ENCODE measurements at regions not wholly inside any gene's neighbourhood (a gene's known extent, or its start where the extent isn't known, plus 50 kb on each side); places are given as distances from the start of the nearest gene placed in this dataset.

DNA sequence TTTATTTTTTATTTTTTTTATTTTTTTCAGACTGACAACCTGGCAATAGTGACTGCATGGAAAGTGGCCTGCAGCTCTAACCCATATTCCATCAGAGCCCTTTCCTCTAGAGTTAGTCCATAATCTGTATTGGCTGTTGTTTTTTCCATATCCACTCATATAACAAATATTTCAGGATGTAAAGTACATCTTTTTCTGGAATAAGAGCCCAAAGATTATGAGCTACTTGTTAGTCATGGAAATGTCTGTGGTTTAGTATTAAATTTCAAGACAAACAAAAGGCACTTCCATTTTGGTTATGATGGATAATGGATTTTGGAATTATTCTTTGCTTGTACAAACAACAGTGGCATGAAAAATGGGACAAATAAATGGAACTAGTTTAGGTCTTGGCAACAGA, 296.0 kb upstream of the HS3ST1 start:
- H3K4me2 ChIP-seq, result no peak overlapping the region
- no peak overlapping the region for H3K27ac ChIP-seq
- FAIRE-seq (no peak), ATAC-seq (no peak), DNase-seq (ENCODE audit: low read depth in 1 of 2, low spot score in 1 of 2) (no peak)
- H3K9me3 ChIP-seq, result no peaks in the 10 kb centered on the region
- H3K4me1 ChIP-seq, result no peaks in the 10 kb centered on the region
- no peak for TF ChIP-seq JUN (IDR thresholded peaks at IDR 0.05)
- TF ChIP-seq, protein P1, sequence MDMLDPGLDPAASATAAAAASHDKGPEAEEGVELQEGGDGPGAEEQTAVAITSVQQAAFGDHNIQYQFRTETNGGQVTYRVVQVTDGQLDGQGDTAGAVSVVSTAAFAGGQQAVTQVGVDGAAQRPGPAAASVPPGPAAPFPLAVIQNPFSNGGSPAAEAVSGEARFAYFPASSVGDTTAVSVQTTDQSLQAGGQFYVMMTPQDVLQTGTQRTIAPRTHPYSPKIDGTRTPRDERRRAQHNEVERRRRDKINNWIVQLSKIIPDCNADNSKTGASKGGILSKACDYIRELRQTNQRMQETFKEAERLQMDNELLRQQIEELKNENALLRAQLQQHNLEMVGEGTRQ (IDR thresholded peaks at IDR 0.05), result no peak
- TF ChIP-seq RCOR1 (IDR thresholded peaks at IDR 0.05; ENCODE audit: low read depth, low read length), result no peak
- TF ChIP-seq, protein P2, sequence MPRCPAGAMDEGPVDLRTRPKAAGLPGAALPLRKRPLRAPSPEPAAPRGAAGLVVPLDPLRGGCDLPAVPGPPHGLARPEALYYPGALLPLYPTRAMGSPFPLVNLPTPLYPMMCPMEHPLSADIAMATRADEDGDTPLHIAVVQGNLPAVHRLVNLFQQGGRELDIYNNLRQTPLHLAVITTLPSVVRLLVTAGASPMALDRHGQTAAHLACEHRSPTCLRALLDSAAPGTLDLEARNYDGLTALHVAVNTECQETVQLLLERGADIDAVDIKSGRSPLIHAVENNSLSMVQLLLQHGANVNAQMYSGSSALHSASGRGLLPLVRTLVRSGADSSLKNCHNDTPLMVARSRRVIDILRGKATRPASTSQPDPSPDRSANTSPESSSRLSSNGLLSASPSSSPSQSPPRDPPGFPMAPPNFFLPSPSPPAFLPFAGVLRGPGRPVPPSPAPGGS (IDR thresholded peaks at IDR 0.05), result no peak
- TF ChIP-seq HOXB13 (CRISPR knock-in tag; IDR thresholded peaks at IDR 0.05; ENCODE audit: low read depth), result no peak
- TF ChIP-seq CBX2 (IDR thresholded peaks at IDR 0.05; ENCODE audit: borderline replicate concordance, low read depth), result no peak
- POLR2A ChIA-PET, result no interaction called here
- CTCF ChIA-PET, result no interaction called here
- H3K4me3 ChIP-seq, result no peak overlapping the region

DNA sequence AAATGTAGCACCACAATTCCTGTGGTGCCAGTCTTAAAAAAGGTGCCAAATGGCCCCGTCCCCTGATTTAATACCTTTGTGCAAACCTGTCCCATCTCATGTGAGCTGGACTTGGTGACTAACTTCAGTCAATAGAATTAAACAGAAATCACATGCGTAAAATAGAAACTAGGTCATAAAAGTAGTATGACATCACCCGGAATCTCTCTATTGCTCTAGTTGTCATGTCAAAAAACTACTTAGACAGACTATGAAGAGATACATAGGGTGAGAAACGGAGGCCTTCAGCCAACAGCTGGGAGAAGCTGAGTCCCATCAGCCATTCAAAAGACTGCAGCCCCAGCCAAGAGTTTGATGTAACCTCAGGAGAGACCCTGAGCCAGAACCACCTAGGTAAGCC, 293.5 kb upstream of the HS3ST1 start:
- no peak for DNase-seq (ENCODE audit: low read depth in 1 of 2, low spot score in 1 of 2)
- no peak for FAIRE-seq
- TF ChIP-seq NFE2L2 (conservative IDR thresholded peaks at IDR 0.05; ENCODE audit: low read length) (no peak), CTCF (IDR thresholded peaks at IDR 0.05) (no peak), KDM1A (IDR thresholded peaks at IDR 0.05; ENCODE audit: low read depth) (no peak), EHF (CRISPR knock-in tag; IDR thresholded peaks at IDR 0.05) (no peak), HOXB5 (CRISPR knock-in tag; IDR thresholded peaks at IDR 0.05) (no peak), BHLHE40 (IDR thresholded peaks at IDR 0.05; ENCODE audit: low read depth, low read length) (no peak), JUNB (IDR thresholded peaks at IDR 0.05) (no peak), JUN (IDR thresholded peaks at IDR 0.05) (no peak), MYC (IDR thresholded peaks at IDR 0.05; ENCODE audit: borderline replicate concordance, low read length) (no peak), RAD21 (conservative IDR thresholded peaks at IDR 0.05 in 1 of 2, IDR thresholded peaks at IDR 0.05 in 1 of 2) (no peak), ZNF302 (CRISPR knock-in tag; IDR thresholded peaks at IDR 0.05) (no peak), FOXS1 (CRISPR knock-in tag; IDR thresholded peaks at IDR 0.05) (no peak), FOSB (CRISPR knock-in tag; IDR thresholded peaks at IDR 0.05) (no peak), SMC3 (IDR thresholded peaks at IDR 0.05) (no peak), HOXA7 (CRISPR knock-in tag; IDR thresholded peaks at IDR 0.05) (no peak)
- TF ChIP-seq, protein P3, sequence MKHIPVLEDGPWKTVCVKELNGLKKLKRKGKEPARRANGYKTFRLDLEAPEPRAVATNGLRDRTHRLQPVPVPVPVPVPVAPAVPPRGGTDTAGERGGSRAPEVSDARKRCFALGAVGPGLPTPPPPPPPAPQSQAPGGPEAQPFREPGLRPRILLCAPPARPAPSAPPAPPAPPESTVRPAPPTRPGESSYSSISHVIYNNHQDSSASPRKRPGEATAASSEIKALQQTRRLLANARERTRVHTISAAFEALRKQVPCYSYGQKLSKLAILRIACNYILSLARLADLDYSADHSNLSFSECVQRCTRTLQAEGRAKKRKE (CRISPR knock-in tag; IDR thresholded peaks at IDR 0.05; ENCODE audit: low read depth), result no peak
- TF ChIP-seq, protein P2 (IDR thresholded peaks at IDR 0.05), result no peak
- H3K4me2 ChIP-seq, result no peak overlapping the region
- no peak overlapping the region for H3K4me3 ChIP-seq
- no peak overlapping the region for H3K27ac ChIP-seq
- ChIA-PET POLR2A (no interaction called here), CTCF (no interaction called here)
- ATAC-seq, result no peak
- no peaks in the 10 kb centered on the region for H3K9me3 ChIP-seq
- 65% methylated on average over 4 of the region's 4 CpGs for WGBS (ENCODE audit: missing lambda C conversion rate)
- H3K4me1 ChIP-seq, result no peaks in the 10 kb centered on the region
